ENCODE measurements at regions not wholly inside any gene's neighbourhood (a gene's known extent, or its start where the extent isn't known, plus 50 kb on each side); places are given as distances from the start of the nearest gene placed in this dataset.

DNA sequence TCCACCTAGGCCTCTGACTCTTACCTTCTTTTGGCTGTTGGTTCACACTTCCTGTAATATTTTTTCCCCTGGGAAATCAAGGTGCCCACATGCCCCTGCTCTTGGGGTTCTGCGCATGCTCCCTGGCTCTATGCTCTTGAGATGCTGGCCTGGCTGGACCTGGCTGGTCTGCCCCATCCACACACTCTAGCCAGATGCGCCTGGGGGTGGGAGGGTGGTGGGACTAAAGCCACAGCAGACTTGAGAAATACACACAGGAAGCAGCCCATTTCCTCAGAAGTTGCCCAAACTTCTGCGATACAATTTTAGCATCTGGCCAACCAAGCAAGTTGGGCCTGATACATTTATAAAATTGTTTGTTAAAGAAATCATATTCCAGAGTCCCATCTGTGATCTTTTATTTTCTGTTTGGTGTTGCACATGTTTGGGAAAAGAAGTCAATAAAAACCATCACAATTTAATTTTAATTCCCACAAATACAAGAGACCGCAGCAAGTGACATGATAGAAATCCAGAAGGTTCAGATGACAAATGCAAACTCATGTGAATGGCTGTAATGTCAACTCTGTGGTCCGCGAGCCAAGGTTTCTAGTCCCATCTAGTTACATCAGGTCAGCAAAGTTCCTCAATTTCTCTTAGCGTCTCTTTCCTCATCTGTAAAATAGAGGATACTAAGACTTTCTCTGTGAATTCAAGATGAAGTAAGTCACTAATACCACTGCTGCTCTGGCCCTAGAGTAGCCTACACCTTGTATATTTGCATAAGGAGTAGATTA is 55.9 kb upstream of the MEF2A start:
- DNase-seq (ENCODE audit: low spot score), result no peak

DNA sequence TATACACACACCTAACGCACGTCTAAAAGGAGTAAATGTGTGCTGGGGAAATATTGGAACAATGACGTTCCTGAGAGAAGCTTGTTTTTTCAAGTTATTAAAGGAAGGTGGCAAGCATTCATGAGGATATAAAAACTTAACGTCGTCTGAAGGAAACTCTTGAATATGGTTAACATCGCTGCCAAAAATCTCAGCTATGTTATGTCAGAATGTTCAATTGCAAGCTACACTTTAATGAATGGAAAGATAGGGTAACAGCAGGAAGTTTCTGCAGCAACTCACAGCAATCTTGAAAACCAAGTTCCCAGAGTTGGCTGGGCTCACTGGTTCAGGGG is 54.3 kb upstream of the MEF2A start:
- no peak for DNase-seq (ENCODE audit: low spot score)

DNA sequence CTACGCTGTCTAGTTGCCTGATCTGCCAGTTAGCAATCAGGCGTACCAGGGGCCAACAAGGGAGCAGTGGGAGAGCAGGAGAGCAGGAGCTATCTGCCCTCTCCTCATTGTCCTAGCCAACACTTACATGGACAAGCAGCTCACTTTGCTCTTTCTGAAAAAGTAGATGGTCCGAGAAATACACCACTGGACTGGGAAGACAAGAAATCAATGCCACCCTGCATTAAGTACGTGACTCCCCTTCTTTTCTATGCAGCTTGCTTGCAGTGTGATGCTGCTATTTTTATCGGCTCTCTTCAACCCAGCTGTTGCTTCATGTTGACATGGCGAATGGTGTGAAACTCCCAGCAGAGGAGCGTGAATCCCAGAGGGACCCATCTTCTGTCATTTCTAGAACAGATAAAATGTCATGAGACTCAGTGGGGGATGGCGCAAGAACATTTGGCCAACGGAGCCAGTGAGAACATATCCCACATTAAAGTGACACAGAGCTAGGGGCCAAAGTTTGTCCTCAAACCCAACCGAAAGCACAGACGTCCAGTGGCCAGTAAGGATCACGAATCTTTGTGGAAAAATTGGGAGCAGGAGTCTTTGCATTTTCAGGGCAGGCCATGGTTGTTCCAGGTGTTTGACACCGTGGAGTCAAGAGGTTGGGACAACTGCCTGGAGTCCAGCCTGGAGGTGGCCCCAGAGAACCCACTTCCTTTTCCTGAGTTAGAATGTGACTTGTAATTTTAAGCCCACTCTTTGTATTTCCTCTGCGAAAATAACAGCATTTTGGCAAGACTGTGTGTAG is 53.7 kb upstream of the MEF2A start:
- DNase-seq (ENCODE audit: low spot score), result no peak

DNA sequence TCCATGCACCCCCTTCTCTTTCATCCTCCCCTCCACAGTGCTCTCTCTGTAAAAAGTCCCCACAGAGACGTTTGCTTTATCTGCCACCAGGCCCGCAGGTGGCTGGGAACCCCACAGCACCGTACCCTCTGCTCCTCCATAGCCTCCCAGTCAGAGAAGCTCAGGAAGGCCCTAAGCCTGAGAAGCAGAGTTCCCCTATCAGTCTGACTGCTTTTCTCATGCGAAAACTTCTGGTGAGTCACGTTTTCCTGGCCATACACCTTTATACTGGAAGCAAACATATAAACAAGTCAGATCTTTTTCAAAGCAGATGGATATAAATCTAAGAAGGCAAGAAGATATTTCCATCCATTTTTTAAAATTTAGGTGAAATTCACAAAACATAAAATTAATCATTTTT is 51.5 kb upstream of the MEF2A start:
- DNase-seq (ENCODE audit: low spot score), result no peak

Measured in kidney capillary endothelial cell (primary cell).